B cell (primary cell): ENCODE measurements at regions not wholly inside any gene's neighbourhood (a gene's known extent, or its start where the extent isn't known, plus 50 kb on each side); places are given as distances from the start of the nearest gene placed in this dataset.

Source experiments
- EZH2 ChIP-seq: IDR thresholded peaks from 2 replicates; pipeline ENCODE4 v1.6.1; 2012; ENCODE audit warnings: borderline replicate concordance, low read depth, mild to moderate bottlenecking, moderate library complexity, low read length; ENCODE audit not compliant: insufficient read depth, poor library complexity, severe bottlenecking
- TF ChIP-seq, protein P1 (sequence below): fragments of 200-600 bp; IDR thresholded peaks from one replicate; pipeline ENCODE4 v1.8.0; 2022; ENCODE audit warnings: antibody characterized with exemption, mild to moderate bottlenecking

DNA sequence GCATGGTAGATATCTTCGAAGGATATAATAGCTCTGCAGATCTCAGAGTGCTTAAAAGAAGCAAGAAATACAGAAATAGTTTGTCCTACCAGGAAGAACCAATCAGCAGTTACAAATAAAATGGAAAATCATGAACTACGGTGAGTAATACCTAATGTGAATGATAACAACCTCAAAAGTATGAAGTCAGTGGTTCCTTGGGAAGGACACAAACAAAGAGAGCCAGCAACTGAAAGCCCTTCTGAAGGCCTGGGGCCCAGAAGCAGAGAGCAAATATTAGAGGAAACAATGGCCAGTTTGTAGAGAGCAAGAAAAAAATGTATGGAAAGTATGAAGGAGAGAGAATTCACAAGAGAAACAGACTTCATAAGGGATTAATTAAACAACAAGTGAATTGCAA lies 226.8 kb upstream of the CHST9 start:
- TF ChIP-seq EZH2 = no peak
- TF ChIP-seq, protein P1, sequence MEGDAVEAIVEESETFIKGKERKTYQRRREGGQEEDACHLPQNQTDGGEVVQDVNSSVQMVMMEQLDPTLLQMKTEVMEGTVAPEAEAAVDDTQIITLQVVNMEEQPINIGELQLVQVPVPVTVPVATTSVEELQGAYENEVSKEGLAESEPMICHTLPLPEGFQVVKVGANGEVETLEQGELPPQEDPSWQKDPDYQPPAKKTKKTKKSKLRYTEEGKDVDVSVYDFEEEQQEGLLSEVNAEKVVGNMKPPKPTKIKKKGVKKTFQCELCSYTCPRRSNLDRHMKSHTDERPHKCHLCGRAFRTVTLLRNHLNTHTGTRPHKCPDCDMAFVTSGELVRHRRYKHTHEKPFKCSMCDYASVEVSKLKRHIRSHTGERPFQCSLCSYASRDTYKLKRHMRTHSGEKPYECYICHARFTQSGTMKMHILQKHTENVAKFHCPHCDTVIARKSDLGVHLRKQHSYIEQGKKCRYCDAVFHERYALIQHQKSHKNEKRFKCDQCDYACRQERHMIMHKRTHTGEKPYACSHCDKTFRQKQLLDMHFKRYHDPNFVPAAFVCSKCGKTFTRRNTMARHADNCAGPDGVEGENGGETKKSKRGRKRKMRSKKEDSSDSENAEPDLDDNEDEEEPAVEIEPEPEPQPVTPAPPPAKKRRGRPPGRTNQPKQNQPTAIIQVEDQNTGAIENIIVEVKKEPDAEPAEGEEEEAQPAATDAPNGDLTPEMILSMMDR = no peak
